Natural killer cell treated with Interleukin-12 subunit alpha and Interleukin-12 subunit beta and Interleukin-15 and Interleukin-18, amount 100 ng/mL, for 72 hours (primary cell): ENCODE measurements at regions not wholly inside any gene's neighbourhood (a gene's known extent, or its start where the extent isn't known, plus 50 kb on each side); places are given as distances from the start of the nearest gene placed in this dataset.
"Not testable (repeated sequence)": the region's sequence is repeated elsewhere in the genome, so short reads cannot be mapped to it uniquely, and the experiment has no call there.

Experiments
- ATAC-seq, 2 donors: fragments of 150-1000 bp; cut with Tn5 transposase in 1 of 2; sonication (Bioruptor Pico), chemical (Tn5 transposase) in 1 of 2; 2 replicates each; pipeline ENCODE4 v1.10.0; 2021
- DNase-seq: peaks from one replicate; pipeline ENCODE4 v3.0.0; 2022; ENCODE audit warnings: low spot score
- H3K27ac Mint-ChIP-seq, 2 donors: 1 replicate in 1 of 2; 2 replicates in 1 of 2; pipeline ENCODE4 v1.8.0; 2022; ENCODE audit warnings: mixed read lengths in 2 of 2, mild to moderate bottlenecking in 1 of 2, moderate library complexity in 1 of 2
- H3K27me3 Mint-ChIP-seq, 2 donors: 1 replicate in 1 of 2; 2 replicates in 1 of 2; pipeline ENCODE4 v1.8.0; 2022; ENCODE audit warnings: mixed read lengths in 2 of 2
- H3K36me3 Mint-ChIP-seq: one replicate; pipeline ENCODE4 v1.8.0; 2022; ENCODE audit warnings: mixed read lengths
- H3K4me1 Mint-ChIP-seq, 2 donors: 1 replicate in 1 of 2; 2 replicates in 1 of 2; pipeline ENCODE4 v1.8.0; 2022; ENCODE audit warnings: low read depth in 2 of 2, mixed read lengths in 2 of 2, mild to moderate bottlenecking in 1 of 2
- H3K4me3 Mint-ChIP-seq: one replicate; pipeline ENCODE4 v1.8.0; 2022; ENCODE audit warnings: mixed read lengths
- H3K9me3 Mint-ChIP-seq: 2 replicates; pipeline ENCODE4 v1.8.0; 2022; ENCODE audit warnings: mixed read lengths

GRCh38 chr7:112540839-112541577 lies 60.2 kb downstream of the LSMEM1 start:
- no peak overlapping the region for H3K4me3 Mint-ChIP-seq
- no peaks in the 10 kb centered on the region for H3K9me3 Mint-ChIP-seq
- no peak for DNase-seq
- no peak for ATAC-seq
- H3K4me1 Mint-ChIP-seq: no peaks in the 10 kb centered on the region
- peaks cover 15 to 44% of the 10 kb centered on the region in 2 donors for H3K27me3 Mint-ChIP-seq
- H3K27ac Mint-ChIP-seq: no peak overlapping the region
- no peaks in the 10 kb centered on the region for H3K36me3 Mint-ChIP-seq

GRCh38 chr7:112546723-112547513 lies 66.1 kb downstream of the LSMEM1 start:
- Mint-ChIP-seq H3K4me1 (no peaks in the 10 kb centered on the region), H3K27me3 (peaks cover 8 to 23% of the 10 kb centered on the region in 2 donors)

DNA sequence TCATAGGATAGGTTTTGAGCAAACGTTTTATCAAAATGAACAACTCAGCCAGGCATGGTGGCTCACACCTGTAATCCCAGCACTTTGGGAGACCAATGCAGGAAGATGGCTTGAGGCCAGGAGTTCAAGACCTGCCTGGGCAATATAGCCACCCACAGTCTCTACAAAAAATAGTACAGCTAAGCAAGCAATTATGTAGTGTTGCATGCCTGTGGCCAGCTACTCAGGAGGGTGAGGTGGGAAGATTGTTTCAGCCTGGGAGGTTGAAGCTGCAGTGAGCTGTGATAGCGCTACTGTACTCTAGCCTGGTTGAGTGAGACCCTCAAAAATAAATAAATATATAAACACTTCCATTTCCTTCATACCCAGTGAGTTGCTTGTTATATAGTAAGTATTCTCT lies 67.1 kb downstream of the LSMEM1 start:
- Mint-ChIP-seq H3K4me1 (no peaks in the 10 kb centered on the region), H3K36me3 (no peaks in the 10 kb centered on the region), H3K27ac (no peak overlapping the region), H3K4me3 (no peak overlapping the region), H3K27me3 (peaks cover 8 to 23% of the 10 kb centered on the region in 2 donors), H3K9me3 (no peaks in the 10 kb centered on the region)
- DNase-seq (no peak), ATAC-seq (no peak)

More at GRCh38 chr7:112546723-112547513, 66.1 kb downstream of the LSMEM1 start:
- H3K4me3 Mint-ChIP-seq: no peak overlapping the region
- no peak overlapping the region for H3K27ac Mint-ChIP-seq
- peak in 1 of 2 donors; percentile 40 for ATAC-seq
- no peaks in the 10 kb centered on the region for H3K36me3 Mint-ChIP-seq
- H3K9me3 Mint-ChIP-seq: no peaks in the 10 kb centered on the region
- no peak for DNase-seq

- no peak for DNase-seq
These were observed 69.8 kb downstream of the LSMEM1 start for GRCh38 chr7:112550468-112551060.

GRCh38 chr7:112551521-112551920 lies 70.7 kb downstream of the LSMEM1 start:
- not testable (repeated sequence) for H3K4me1 Mint-ChIP-seq, H3K9me3 Mint-ChIP-seq, H3K27ac Mint-ChIP-seq, DNase-seq, ATAC-seq, H3K27me3 Mint-ChIP-seq, H3K4me3 Mint-ChIP-seq, H3K36me3 Mint-ChIP-seq

More at GRCh38 chr7:112550468-112551060, 69.8 kb downstream of the LSMEM1 start:
- H3K4me1 Mint-ChIP-seq: no peaks in the 10 kb centered on the region
- no peaks in the 10 kb centered on the region for H3K36me3 Mint-ChIP-seq
- ATAC-seq: peak in 1 of 2 donors; percentile 69
- no peak overlapping the region for H3K4me3 Mint-ChIP-seq
- no peak overlapping the region for H3K27ac Mint-ChIP-seq
- H3K27me3 Mint-ChIP-seq: peaks cover 3 to 8% of the 10 kb centered on the region in 2 donors
- H3K9me3 Mint-ChIP-seq: no peaks in the 10 kb centered on the region

- DNase-seq: no peak
- H3K27ac Mint-ChIP-seq: no peak overlapping the region
- H3K27me3 Mint-ChIP-seq: peaks cover 3 to 10% of the 10 kb centered on the region in 2 donors
- H3K9me3 Mint-ChIP-seq: no peaks in the 10 kb centered on the region
- H3K36me3 Mint-ChIP-seq: no peaks in the 10 kb centered on the region
- no peak for ATAC-seq
- H3K4me1 Mint-ChIP-seq: peaks cover 4 to 5% of the 10 kb centered on the region in 2 donors
- no peak overlapping the region for H3K4me3 Mint-ChIP-seq
These were observed 73.8 kb downstream of the LSMEM1 start for GRCh38 chr7:112554591-112554990.

- no peaks in the 10 kb centered on the region for H3K36me3 Mint-ChIP-seq
- ATAC-seq (peak; percentile 49 to 59), DNase-seq (no peak)
- H3K9me3 Mint-ChIP-seq: no peaks in the 10 kb centered on the region
- peaks cover 22 to 23% of the 10 kb centered on the region in 2 donors for H3K27me3 Mint-ChIP-seq
- no peak overlapping the region for H3K27ac Mint-ChIP-seq
- H3K4me3 Mint-ChIP-seq: no peak overlapping the region
- peaks cover 4 to 5% of the 10 kb centered on the region in 2 donors for H3K4me1 Mint-ChIP-seq
These were observed 75.8 kb downstream of the LSMEM1 start for GRCh38 chr7:112556633-112557032.

DNA sequence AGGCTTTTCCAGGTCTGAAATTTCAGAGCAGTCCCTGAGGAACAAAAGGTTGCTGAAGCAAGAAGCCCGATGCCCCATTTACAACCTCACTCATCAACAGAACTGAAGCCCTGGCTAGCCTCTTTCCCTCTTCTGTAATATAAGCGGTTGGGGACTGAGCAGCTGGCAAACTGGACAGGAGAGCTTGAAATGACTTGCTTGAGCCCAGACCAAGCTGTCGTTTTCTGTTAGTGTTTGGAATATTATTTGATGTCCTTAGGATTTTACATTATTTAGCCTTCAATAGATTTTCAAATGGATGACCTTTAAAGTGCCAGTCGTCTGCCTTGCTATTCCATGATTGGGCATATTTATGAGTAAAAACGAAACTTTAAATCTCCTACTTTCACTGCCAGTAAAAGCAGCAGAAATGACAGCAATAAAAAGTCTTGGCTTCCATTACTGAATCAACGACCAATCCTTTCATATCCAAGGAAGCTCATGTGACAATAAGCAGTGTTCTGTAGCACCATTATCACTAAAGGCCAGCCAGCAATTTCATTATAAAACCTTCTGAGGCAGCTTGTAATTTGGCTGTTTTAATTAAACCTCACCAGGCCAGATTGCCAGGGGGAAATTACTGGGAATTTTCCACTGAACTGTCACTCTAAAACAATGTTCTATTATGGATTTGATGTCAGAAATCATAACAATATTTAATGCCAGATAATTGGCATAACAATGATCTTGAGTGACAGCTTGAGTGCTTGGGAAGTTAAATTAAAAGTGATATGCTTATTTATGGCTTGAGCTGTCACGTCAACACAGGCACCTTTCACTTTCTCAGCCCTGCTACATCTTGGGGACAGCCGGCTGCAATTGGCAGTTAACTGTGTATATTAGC lies 85.9 kb downstream of the LSMEM1 start:
- DNase-seq: no peak
- no peak overlapping the region for H3K27ac Mint-ChIP-seq
- no peak for ATAC-seq
- no peaks in the 10 kb centered on the region for H3K9me3 Mint-ChIP-seq
- H3K36me3 Mint-ChIP-seq: no peaks in the 10 kb centered on the region
- H3K4me3 Mint-ChIP-seq: no peak overlapping the region
- H3K4me1 Mint-ChIP-seq: no peaks in the 10 kb centered on the region
- H3K27me3 Mint-ChIP-seq: peaks cover 11 to 34% of the 10 kb centered on the region in 2 donors

- H3K27ac Mint-ChIP-seq: no peak overlapping the region
These were observed 86.6 kb downstream of the LSMEM1 start for GRCh38 chr7:112567388-112567787.

DNA sequence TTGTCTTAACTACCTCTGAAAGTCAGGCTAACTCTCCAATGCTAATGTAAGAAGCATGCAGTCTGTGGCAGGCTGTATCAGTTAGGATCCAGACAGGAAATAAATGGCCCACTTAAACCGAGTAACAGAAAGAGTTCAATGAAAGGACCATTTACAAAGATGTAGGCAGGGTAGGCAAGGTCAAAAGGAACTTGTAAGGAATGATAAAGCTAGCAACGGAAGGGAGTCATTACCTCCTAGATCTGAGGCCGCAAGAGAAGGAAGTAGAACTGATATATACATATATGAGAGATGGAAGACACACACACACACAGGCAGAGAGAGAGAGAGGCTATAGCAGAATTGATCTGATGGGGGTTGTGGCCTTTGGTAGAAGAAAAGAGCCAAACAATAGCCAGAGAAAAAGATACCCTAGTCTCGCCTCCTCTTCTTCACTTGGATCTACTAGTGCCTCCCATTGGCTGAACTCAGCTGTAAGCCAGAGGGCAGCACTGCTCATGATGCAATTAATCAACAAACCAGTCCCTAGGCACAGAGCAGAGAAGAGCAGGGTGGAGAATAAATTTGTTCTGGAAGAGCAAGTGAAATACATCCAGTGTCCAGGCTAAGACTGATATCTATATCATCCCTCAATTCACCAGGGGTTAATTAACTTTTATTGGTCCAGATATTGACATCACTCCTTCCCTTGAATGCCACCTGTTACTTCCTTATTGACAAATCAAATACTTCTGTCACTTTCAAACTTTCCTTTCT lies 91.2 kb downstream of the LSMEM1 start:
- Mint-ChIP-seq H3K9me3 (peaks cover 6% of the 10 kb centered on the region), H3K4me3 (no peak overlapping the region), H3K27ac (no peak overlapping the region), H3K27me3 (peaks cover 15 to 22% of the 10 kb centered on the region in 2 donors), H3K36me3 (no peaks in the 10 kb centered on the region), H3K4me1 (peaks cover 0 to 8% of the 10 kb centered on the region in 2 donors)
- DNase-seq (no peak), ATAC-seq (no peak)

More at GRCh38 chr7:112567388-112567787, 86.6 kb downstream of the LSMEM1 start:
- H3K27me3 Mint-ChIP-seq: peaks cover 14 to 34% of the 10 kb centered on the region in 2 donors
- H3K4me1 Mint-ChIP-seq: peaks cover 0 to 5% of the 10 kb centered on the region in 2 donors
- H3K36me3 Mint-ChIP-seq: no peaks in the 10 kb centered on the region
- no peaks in the 10 kb centered on the region for H3K9me3 Mint-ChIP-seq
- no peak for DNase-seq
- H3K4me3 Mint-ChIP-seq: no peak overlapping the region
- ATAC-seq: no peak

DNA sequence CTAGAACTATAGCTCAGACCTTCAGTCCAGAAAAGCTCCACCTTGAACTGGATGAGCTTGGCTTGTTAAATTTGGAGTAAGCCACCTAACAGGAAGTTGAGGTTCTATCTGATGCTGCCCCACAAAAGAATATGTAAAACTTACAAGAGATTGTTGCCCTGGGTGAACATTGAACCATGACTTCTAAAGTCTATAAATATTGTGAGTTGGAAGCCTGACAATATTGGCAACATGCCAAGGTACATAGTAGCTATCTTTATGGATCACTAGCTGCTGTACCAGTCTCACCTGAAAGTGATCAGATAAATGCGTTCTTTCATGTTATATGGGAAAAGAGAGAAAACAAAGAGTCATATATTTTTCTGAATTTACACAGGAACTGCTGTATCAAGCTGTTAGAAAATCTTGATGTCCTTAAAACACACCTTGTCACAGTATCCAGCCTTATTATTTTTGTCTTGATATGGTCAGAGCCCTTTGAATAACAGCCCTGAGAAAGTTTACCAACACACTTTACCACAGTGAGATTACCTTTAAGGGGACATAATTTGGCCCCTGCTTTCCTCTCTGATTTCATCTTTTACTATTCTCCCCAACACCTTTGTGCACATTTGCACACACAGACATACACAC lies 92.0 kb downstream of the LSMEM1 start:
- Mint-ChIP-seq H3K36me3 (no peaks in the 10 kb centered on the region), H3K4me3 (no peak overlapping the region), H3K27me3 (peaks cover 15 to 22% of the 10 kb centered on the region in 2 donors), H3K4me1 (peaks cover 0 to 8% of the 10 kb centered on the region in 2 donors), H3K9me3 (peaks cover 6% of the 10 kb centered on the region), H3K27ac (no peak overlapping the region)
- no peak for ATAC-seq
- DNase-seq: no peak

DNA sequence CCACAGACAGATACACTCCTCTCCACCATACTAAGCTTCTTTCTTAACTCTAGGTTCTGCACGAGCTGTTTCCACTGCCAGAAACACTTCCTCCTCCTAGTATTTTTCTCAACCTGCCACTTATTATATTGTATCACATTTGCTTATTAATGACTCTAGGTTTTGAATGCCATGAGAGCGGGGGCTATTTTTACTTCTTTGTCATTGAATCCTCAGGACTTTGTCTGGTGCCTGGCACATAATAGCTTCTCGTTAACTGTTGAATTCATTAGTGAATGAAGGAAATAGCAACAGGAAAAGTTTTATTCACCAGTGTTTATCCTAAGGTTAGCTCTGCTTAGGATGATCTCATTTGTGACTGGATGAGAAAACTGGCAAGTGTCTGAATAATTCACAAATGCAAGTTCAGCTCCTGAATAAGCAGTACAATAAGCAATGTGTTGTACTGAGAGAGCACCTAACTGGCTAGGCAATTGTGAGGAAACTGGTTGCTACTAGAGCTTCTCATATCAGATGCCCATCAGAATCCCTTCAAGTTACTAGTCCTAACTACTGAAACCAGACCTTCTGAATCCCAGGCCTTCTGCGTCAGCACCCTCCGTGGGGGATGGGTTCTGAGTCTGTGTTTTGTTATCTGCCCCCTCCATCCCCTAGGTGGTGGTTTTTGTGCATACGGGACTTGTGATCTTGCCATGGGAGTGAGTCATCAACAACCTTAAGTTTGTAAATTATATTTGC lies 92.7 kb downstream of the LSMEM1 start:
- Mint-ChIP-seq H3K36me3 (no peaks in the 10 kb centered on the region), H3K4me1 (peaks cover 0 to 8% of the 10 kb centered on the region in 2 donors), H3K27ac (no peak overlapping the region), H3K9me3 (peaks cover 6% of the 10 kb centered on the region), H3K4me3 (no peak overlapping the region), H3K27me3 (peaks cover 14 to 22% of the 10 kb centered on the region in 2 donors)
- DNase-seq (no peak), ATAC-seq (no peak)
